BE2C (cell line): ENCODE measurements at regions not wholly inside any gene's neighbourhood (a gene's known extent, or its start where the extent isn't known, plus 50 kb on each side); places are given as distances from the start of the nearest gene placed in this dataset.

ENCODE experiments used
- DNase-seq: peaks from one replicate; pipeline ENCODE4 v3.0.0-alpha.2; 2020
- H3K27me3 ChIP-seq: fragments of 250-450 bp; sonication (Bioruptor Pico); 2 replicates; pipeline ENCODE4 v1.5.1; 2020; ENCODE audit warnings: mild to moderate bottlenecking
- H3K36me3 ChIP-seq: fragments of 250-450 bp; sonication (Bioruptor Pico); 2 replicates; pipeline ENCODE4 v1.5.1; 2020; ENCODE audit warnings: mild to moderate bottlenecking
- H3K4me1 ChIP-seq: fragments of 250-450 bp; sonication (Bioruptor Pico); 2 replicates; pipeline ENCODE4 v1.5.1; 2020
- H3K4me3 ChIP-seq: 2 replicates; pipeline ENCODE4 v1.5.1; 2011; ENCODE audit warnings: low read depth, low read length
- H3K9me3 ChIP-seq: fragments of 250-450 bp; sonication (Bioruptor Pico); 2 replicates; pipeline ENCODE4 v1.5.1; 2020
- TF ChIP-seq, protein P1 (sequence below): IDR thresholded peaks from 2 replicates; pipeline ENCODE4 v1.5.1; 2012; ENCODE audit warnings: mild to moderate bottlenecking, low read depth, low read length

DNA sequence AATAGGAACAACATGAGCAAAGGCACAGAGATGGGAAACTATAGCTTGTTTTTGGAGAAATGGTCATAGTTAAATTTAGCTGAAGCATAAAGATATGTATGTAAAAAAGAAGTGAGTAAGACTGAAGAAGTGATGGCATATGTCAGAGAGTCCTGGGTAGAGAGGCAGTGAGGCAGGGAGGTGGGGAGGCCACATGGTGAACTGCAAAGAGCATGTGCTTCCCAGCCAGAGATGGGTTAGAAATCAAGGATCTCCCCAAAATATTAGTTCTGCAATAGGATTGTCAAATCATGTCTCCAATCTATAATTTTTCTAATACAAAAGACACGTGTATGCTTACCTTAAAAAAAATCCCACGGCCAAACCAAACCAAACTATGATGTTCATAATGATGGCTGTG lies 82.1 kb upstream of the STXBP6 start:
- Histone ChIP-seq H3K36me3 (no peaks in the 10 kb centered on the region), H3K4me1 (no peaks in the 10 kb centered on the region), H3K27me3 (no peaks in the 10 kb centered on the region; the same call in 1 of the 2 replicates), H3K9me3 (no peaks in the 10 kb centered on the region), H3K4me3 (no peak overlapping the region)
- TF ChIP-seq, protein P1, sequence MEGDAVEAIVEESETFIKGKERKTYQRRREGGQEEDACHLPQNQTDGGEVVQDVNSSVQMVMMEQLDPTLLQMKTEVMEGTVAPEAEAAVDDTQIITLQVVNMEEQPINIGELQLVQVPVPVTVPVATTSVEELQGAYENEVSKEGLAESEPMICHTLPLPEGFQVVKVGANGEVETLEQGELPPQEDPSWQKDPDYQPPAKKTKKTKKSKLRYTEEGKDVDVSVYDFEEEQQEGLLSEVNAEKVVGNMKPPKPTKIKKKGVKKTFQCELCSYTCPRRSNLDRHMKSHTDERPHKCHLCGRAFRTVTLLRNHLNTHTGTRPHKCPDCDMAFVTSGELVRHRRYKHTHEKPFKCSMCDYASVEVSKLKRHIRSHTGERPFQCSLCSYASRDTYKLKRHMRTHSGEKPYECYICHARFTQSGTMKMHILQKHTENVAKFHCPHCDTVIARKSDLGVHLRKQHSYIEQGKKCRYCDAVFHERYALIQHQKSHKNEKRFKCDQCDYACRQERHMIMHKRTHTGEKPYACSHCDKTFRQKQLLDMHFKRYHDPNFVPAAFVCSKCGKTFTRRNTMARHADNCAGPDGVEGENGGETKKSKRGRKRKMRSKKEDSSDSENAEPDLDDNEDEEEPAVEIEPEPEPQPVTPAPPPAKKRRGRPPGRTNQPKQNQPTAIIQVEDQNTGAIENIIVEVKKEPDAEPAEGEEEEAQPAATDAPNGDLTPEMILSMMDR, result no peak
- DNase-seq, result no peak

GRCh38 chr14:25122843-25123242 lies 72.9 kb upstream of the STXBP6 start:
- no peak for DNase-seq

DNA sequence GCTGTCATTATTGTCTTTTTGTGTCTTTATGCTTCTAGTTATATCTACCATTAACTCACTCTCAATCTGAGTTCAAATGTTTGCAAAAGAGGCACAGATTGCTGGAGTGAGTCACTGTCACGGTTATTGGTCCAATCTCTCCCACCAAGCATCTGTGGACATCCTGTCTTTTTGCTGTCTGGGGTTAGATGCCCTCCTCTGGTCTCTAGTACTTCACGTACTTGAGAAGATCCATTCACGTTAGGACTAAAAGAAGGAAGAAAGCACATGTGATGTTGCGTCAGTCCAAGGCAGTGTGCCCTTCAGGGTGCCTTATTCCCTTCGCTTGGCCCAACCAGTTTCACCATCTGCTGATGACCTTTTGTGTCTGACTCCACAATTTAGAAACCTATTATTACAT lies 72.3 kb upstream of the STXBP6 start:
- no peak for DNase-seq
- Histone ChIP-seq H3K9me3 (no peaks in the 10 kb centered on the region), H3K4me3 (no peak overlapping the region), H3K27me3 (no peaks in the 10 kb centered on the region), H3K4me1 (no peaks in the 10 kb centered on the region), H3K36me3 (no peaks in the 10 kb centered on the region)
- TF ChIP-seq, protein P1, result no peak

More at GRCh38 chr14:25122843-25123242, 72.9 kb upstream of the STXBP6 start:
- no peaks in the 10 kb centered on the region for H3K9me3 ChIP-seq
- H3K4me1 ChIP-seq, result no peaks in the 10 kb centered on the region
- no peaks in the 10 kb centered on the region for H3K36me3 ChIP-seq
- H3K27me3 ChIP-seq, result no peaks in the 10 kb centered on the region
- TF ChIP-seq, protein P1, result no peak
- H3K4me3 ChIP-seq, result no peak overlapping the region

DNA sequence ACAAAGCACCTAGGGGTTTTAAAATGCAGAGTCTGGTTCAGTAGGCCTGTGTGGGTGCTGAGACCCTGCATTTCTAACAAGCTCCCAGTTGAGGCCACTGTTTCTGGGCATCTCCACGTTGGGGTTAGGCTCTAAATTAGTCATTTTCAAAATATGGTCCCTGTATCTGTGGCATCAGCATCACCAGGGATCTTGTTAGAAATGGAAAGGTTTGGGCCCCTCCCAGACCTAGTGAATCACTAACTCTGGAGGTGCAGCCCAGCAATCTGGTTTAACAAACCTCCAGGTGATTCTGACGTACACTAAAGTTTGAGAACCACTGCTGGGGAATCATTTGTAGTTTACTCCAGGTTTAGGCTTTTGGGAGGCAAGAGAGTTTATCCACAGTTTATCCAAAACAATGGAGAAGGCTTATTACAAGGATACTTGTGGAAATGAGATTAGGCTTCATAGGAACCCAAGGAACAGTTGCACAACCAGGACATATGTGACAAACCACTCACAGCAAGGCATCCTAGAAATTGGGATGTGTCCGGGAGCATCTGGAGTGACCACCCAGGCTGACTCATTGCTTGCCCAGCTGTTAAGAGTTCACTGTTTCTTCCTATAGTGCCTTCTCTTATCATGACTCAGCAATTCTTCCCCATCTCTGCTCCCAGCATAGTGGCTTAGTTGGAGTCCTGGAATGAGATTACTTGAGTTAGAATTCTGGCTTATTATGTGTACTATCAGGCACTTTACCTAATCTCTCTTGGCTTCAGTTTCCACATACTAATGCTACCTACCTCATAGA lies 71.6 kb upstream of the STXBP6 start:
- H3K9me3 ChIP-seq, result no peaks in the 10 kb centered on the region
- no peaks in the 10 kb centered on the region for H3K36me3 ChIP-seq
- H3K4me1 ChIP-seq, result no peaks in the 10 kb centered on the region
- no peak for DNase-seq
- H3K4me3 ChIP-seq, result no peak overlapping the region
- TF ChIP-seq, protein P1, result no peak
- H3K27me3 ChIP-seq, result no peaks in the 10 kb centered on the region

DNA sequence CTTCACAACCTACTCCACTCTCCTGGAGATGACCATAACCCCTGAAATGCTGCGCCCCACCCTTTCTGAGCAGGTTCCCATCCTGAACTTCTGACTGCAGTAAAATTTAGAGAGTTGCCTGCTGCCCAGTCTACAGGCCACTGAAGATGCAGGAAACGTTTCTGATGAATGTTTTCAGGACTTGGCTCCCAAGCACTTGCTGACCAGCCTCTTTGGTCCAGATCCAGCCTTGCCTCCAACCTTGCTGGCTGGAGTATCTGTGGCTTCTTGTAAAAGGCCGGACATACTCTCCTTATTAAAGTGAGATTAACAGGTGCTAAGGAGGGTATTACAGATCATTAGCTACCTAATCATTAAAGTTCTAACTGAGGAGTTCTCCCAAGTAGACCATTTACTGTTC lies 70.3 kb upstream of the STXBP6 start:
- no peaks in the 10 kb centered on the region for H3K4me1 ChIP-seq
- no peaks in the 10 kb centered on the region for H3K9me3 ChIP-seq
- TF ChIP-seq, protein P1, result no peak

DNA sequence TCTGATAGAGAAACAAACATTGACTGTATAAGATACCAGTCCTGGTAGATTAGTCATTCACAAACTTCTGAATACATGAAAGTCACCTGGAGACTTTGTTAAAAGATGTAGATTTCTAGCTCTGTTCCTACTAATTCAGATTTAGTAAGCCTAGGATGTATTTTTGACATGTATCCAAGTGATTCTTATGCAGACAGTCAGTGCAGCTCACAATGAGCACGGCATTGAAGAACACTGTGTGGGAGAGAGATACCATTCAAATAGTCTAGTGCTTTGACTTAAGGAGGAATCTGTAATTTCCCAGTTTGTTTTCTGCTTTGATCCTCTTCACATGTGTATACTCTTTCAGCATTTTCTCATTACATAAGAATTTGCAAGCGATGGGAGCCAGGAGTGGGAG lies 68.7 kb upstream of the STXBP6 start:
- TF ChIP-seq, protein P1, result no peak
- Histone ChIP-seq H3K36me3 (no peaks in the 10 kb centered on the region), H3K27me3 (no peaks in the 10 kb centered on the region), H3K4me3 (no peak overlapping the region), H3K4me1 (no peaks in the 10 kb centered on the region), H3K9me3 (no peaks in the 10 kb centered on the region)
- DNase-seq, result no peak

More for the DNA sequence above, 70.3 kb upstream of the STXBP6 start:
- no peak for DNase-seq
- Histone ChIP-seq H3K4me3 (no peak overlapping the region), H3K27me3 (no peaks in the 10 kb centered on the region), H3K36me3 (no peaks in the 10 kb centered on the region)
